ENCODE measurements at regions not wholly inside any gene's neighbourhood (a gene's known extent, or its start where the extent isn't known, plus 50 kb on each side); places are given as distances from the start of the nearest gene placed in this dataset.

DNA sequence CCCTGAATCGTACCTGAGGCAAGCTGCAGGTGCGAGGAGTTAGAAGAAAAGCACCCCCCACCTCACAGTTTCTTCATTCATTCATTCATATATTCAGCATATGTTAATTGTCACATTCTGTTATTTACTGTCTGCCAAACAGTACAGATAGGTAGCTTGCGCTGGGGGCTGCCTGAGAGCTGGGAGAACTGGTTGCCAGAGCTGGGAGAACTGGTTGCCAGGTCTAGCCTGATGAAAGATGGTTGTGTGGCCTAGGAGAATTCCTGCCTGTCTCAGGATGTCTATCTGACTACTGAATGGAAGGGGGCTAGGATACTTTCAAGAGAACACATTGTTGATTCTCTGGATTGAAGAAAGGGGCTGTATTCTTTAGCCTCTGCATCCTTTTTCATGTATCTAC is 225.9 kb upstream of the POU3F1 start:
- TF ChIP-seq, protein P1, sequence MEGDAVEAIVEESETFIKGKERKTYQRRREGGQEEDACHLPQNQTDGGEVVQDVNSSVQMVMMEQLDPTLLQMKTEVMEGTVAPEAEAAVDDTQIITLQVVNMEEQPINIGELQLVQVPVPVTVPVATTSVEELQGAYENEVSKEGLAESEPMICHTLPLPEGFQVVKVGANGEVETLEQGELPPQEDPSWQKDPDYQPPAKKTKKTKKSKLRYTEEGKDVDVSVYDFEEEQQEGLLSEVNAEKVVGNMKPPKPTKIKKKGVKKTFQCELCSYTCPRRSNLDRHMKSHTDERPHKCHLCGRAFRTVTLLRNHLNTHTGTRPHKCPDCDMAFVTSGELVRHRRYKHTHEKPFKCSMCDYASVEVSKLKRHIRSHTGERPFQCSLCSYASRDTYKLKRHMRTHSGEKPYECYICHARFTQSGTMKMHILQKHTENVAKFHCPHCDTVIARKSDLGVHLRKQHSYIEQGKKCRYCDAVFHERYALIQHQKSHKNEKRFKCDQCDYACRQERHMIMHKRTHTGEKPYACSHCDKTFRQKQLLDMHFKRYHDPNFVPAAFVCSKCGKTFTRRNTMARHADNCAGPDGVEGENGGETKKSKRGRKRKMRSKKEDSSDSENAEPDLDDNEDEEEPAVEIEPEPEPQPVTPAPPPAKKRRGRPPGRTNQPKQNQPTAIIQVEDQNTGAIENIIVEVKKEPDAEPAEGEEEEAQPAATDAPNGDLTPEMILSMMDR (conservative IDR thresholded peaks at IDR 0.05 in 1 of 2, IDR thresholded peaks at IDR 0.05 in 1 of 2; ENCODE audit: low read depth in 1 of 2, low read length in 2 of 2): no peak
- no peak for TF ChIP-seq EZH2 (IDR thresholded peaks at IDR 0.05; ENCODE audit: low read length, missing control alignments)

Data from fibroblast of lung (primary cell).